Keratinocyte (primary cell): ENCODE measurements at regions not wholly inside any gene's neighbourhood (a gene's known extent, or its start where the extent isn't known, plus 50 kb on each side); places are given as distances from the start of the nearest gene placed in this dataset.

Source experiments
- CTCF ChIP-seq, 3 experiments: IDR thresholded peaks in 1 of 3; conservative IDR thresholded peaks in 1 of 3; optimal IDR thresholded peaks in 1 of 3; 2 replicates in 2 of 3; 3 replicates in 1 of 3; pipeline versions ENCODE3 to v1.5.1; 2011; ENCODE audit warnings: low read length in 3 of 3, mild to moderate bottlenecking in 3 of 3, moderate library complexity in 2 of 3, control low read depth in 1 of 3, inconsistent platforms in 1 of 3; ENCODE audit not compliant: insufficient read depth in 2 of 3; ENCODE audit errors: extremely low read depth in 1 of 3
- EZH2 ChIP-seq: IDR thresholded peaks from one replicate; pipeline ENCODE4 v1.6.1; 2012; ENCODE audit warnings: inconsistent platforms, mild to moderate bottlenecking, low read length, moderate library complexity

DNA sequence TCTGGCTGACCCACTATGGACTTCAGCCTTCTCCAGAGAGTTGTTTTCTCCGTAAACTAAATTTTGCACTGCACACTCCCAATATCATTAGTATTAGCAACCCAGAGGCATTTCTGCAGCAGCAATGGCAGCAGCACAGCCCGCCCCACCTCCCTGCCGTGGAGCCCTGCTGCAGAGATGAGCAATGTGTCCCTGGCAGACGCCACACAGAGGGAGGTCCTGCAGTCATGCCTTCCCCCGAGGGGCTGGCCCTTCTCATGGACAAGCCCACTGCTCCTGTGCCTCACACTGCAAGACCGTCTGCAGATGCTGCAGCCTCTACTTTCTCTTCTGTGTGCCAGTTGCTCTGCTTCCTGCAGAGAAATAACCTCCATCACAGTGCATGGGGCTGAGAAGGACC lies 393.4 kb upstream of the MKI67 start:
- TF ChIP-seq CTCF (optimal IDR thresholded peaks at IDR 0.05 in 1 of 3, IDR thresholded peaks at IDR 0.05 in 1 of 3, conservative IDR thresholded peaks at IDR 0.05 in 1 of 3; ENCODE audit: extremely low read depth in 1 of 3, insufficient read depth in 2 of 3, low read length in 3 of 3), result no peak
- no peak for TF ChIP-seq EZH2
